Osteoblast (primary cell): ENCODE measurements at regions not wholly inside any gene's neighbourhood (a gene's known extent, or its start where the extent isn't known, plus 50 kb on each side); places are given as distances from the start of the nearest gene placed in this dataset.

Source experiments
- DNase-seq: peaks from one replicate; pipeline ENCODE4 v3.0.0; 2011; ENCODE audit warnings: low spot score, mixed read lengths; ENCODE audit not compliant: insufficient read length; ENCODE audit errors: missing footprints
- H2AFZ ChIP-seq: 2 replicates; pipeline ENCODE4 v1.6.0; 2011; ENCODE audit warnings: mild to moderate bottlenecking, low read length
- H3K27ac ChIP-seq: 2 replicates; pipeline ENCODE4 v1.5.1; 2011; ENCODE audit warnings: mild to moderate bottlenecking, low read depth, low read length, moderate library complexity
- H3K27me3 ChIP-seq: 2 replicates; pipeline ENCODE4 v1.6.0; 2012; ENCODE audit warnings: mild to moderate bottlenecking, control low read depth, inconsistent platforms, low read length, moderate library complexity; ENCODE audit not compliant: insufficient read depth
- H3K36me3 ChIP-seq: 2 replicates; pipeline ENCODE4 v1.5.1; 2011; ENCODE audit warnings: mild to moderate bottlenecking, low read length, control low read depth, moderate library complexity; ENCODE audit not compliant: insufficient read depth
- H3K4me1 ChIP-seq: 2 replicates; pipeline ENCODE4 v1.5.1; 2011; ENCODE audit warnings: mild to moderate bottlenecking, low read length, control low read depth, moderate library complexity; ENCODE audit not compliant: insufficient read depth
- H3K4me2 ChIP-seq: 2 replicates; pipeline ENCODE4 v1.6.0; 2011; ENCODE audit warnings: mild to moderate bottlenecking, low read length; ENCODE audit not compliant: insufficient read depth
- H3K4me3 ChIP-seq: fragments of 200-600 bp; sonication (generic); 3 replicates; pipeline ENCODE4 v1.5.1; 2012; ENCODE audit warnings: mild to moderate bottlenecking, low read length, inconsistent platforms; ENCODE audit not compliant: insufficient read depth
- H3K79me2 ChIP-seq: 2 replicates; pipeline ENCODE4 v1.6.0; 2012; ENCODE audit warnings: mild to moderate bottlenecking, low read length, control low read depth, inconsistent platforms; ENCODE audit not compliant: insufficient read depth
- H3K9me3 ChIP-seq: 2 replicates; pipeline ENCODE4 v1.5.1; 2011; ENCODE audit warnings: low read depth, low read length, control low read depth
- H4K20me1 ChIP-seq: 2 replicates; pipeline ENCODE4 v1.6.0; 2012; ENCODE audit warnings: mild to moderate bottlenecking, low read length, control low read depth; ENCODE audit not compliant: insufficient read depth
- TF ChIP-seq, protein P1 (sequence below): IDR thresholded peaks from 2 replicates; pipeline ENCODE4 v1.5.1; 2011; ENCODE audit warnings: mild to moderate bottlenecking, low read depth, low read length, moderate library complexity; ENCODE audit errors: extremely low read depth

GRCh38 chr14:48325486-48325885 lies 650.1 kb upstream of the MDGA2 start:
- Histone ChIP-seq H3K79me2 (no peaks in the 10 kb centered on the region), H2AFZ (no peak overlapping the region), H3K36me3 (no peaks in the 10 kb centered on the region), H3K4me1 (no peaks in the 10 kb centered on the region), H4K20me1 (no peaks in the 10 kb centered on the region), H3K9me3 (no peaks in the 10 kb centered on the region), H3K4me2 (no peak overlapping the region), H3K27me3 (no peaks in the 10 kb centered on the region), H3K27ac (no peak overlapping the region), H3K4me3 (no peak overlapping the region)
- TF ChIP-seq, protein P1, sequence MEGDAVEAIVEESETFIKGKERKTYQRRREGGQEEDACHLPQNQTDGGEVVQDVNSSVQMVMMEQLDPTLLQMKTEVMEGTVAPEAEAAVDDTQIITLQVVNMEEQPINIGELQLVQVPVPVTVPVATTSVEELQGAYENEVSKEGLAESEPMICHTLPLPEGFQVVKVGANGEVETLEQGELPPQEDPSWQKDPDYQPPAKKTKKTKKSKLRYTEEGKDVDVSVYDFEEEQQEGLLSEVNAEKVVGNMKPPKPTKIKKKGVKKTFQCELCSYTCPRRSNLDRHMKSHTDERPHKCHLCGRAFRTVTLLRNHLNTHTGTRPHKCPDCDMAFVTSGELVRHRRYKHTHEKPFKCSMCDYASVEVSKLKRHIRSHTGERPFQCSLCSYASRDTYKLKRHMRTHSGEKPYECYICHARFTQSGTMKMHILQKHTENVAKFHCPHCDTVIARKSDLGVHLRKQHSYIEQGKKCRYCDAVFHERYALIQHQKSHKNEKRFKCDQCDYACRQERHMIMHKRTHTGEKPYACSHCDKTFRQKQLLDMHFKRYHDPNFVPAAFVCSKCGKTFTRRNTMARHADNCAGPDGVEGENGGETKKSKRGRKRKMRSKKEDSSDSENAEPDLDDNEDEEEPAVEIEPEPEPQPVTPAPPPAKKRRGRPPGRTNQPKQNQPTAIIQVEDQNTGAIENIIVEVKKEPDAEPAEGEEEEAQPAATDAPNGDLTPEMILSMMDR = no peak
- no peak for DNase-seq

DNA sequence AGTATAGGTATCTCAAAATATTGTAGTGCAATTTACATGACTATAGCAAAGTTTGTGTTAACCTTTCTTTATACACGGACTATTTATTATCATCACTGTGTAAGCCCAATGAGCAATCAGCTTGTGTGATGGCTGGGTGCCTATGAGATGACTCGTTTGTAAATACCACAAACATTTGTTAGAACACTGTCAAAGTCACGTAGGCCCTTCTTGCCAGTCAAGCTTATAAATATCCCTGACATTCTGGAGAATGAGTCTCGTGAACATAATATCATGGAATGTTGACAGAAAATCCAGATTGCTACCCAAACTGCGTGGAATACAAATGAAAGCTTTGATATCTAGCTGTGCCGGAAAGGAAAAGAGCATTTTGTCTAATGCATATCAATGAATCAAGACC lies 648.3 kb upstream of the MDGA2 start:
- H3K27ac ChIP-seq = no peak overlapping the region
- H3K4me2 ChIP-seq = no peak overlapping the region
- no peaks in the 10 kb centered on the region for H3K9me3 ChIP-seq
- TF ChIP-seq, protein P1 = no peak
- H4K20me1 ChIP-seq = no peaks in the 10 kb centered on the region
- DNase-seq = no peak
- no peaks in the 10 kb centered on the region for H3K79me2 ChIP-seq
- no peaks in the 10 kb centered on the region for H3K27me3 ChIP-seq
- no peaks in the 10 kb centered on the region for H3K36me3 ChIP-seq
- no peaks in the 10 kb centered on the region for H3K4me1 ChIP-seq
- H3K4me3 ChIP-seq = no peak overlapping the region
- H2AFZ ChIP-seq = no peak overlapping the region

DNA sequence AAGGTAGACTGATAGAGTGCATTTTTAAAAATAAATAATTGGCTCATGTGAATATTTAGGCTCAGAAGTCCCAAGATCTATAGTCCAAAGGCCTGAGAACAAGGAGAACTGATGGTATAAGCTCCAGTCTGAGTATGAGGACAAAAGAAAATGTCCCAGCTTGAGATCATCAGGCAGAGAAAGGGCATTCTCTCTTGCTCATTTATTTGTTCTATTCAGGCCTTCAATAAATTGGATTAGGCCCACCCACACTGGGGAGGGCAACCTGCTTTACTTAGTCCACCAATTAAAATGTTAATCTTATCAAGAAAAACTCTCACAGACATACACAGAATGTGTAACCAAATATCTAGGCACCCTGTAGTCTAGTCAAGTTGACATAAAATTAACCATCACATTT lies 644.4 kb upstream of the MDGA2 start:
- H3K4me3 ChIP-seq = no peak overlapping the region
- H3K27me3 ChIP-seq = no peaks in the 10 kb centered on the region
- no peaks in the 10 kb centered on the region for H4K20me1 ChIP-seq
- H2AFZ ChIP-seq = no peak overlapping the region
- H3K4me2 ChIP-seq = no peak overlapping the region
- H3K27ac ChIP-seq = no peak overlapping the region
- H3K79me2 ChIP-seq = no peaks in the 10 kb centered on the region
- TF ChIP-seq, protein P1 = no peak
- no peak for DNase-seq
- H3K4me1 ChIP-seq = no peaks in the 10 kb centered on the region
- no peaks in the 10 kb centered on the region for H3K9me3 ChIP-seq
- H3K36me3 ChIP-seq = no peaks in the 10 kb centered on the region

- H3K79me2 ChIP-seq = no peaks in the 10 kb centered on the region
- H3K27ac ChIP-seq = no peak overlapping the region
- no peaks in the 10 kb centered on the region for H3K36me3 ChIP-seq
- H3K4me1 ChIP-seq = no peaks in the 10 kb centered on the region
- TF ChIP-seq, protein P1 = no peak
- no peaks in the 10 kb centered on the region for H4K20me1 ChIP-seq
- no peak overlapping the region for H3K4me2 ChIP-seq
- no peaks in the 10 kb centered on the region for H3K27me3 ChIP-seq
- H2AFZ ChIP-seq = no peak overlapping the region
- no peaks in the 10 kb centered on the region for H3K9me3 ChIP-seq
- no peak overlapping the region for H3K4me3 ChIP-seq
- DNase-seq = no peak
Observed at GRCh38 chr14:48304729-48305128, 629.3 kb upstream of the MDGA2 start.
